ENCODE measurements at regions not wholly inside any gene's neighbourhood (a gene's known extent, or its start where the extent isn't known, plus 50 kb on each side); places are given as distances from the start of the nearest gene placed in this dataset.

GRCh38 chr2:10501451-10501961, 53.4 kb upstream of the ODC1 start:
- TF ChIP-seq CTCF (IDR thresholded peaks at IDR 0.05 in 2 of 3, conservative IDR thresholded peaks at IDR 0.05 in 1 of 3; ENCODE audit: insufficient read depth in 2 of 3, low read depth in 1 of 3, low read length in 3 of 3) (no peak), MNT (conservative IDR thresholded peaks at IDR 0.05) (no peak), ZNF140 (CRISPR knock-in tag; IDR thresholded peaks at IDR 0.05) (no peak), ZKSCAN8 (CRISPR knock-in tag; IDR thresholded peaks at IDR 0.05) (no peak), PATZ1 (CRISPR knock-in tag; IDR thresholded peaks at IDR 0.05; ENCODE audit: borderline replicate concordance) (no peak), FOS (IDR thresholded peaks at IDR 0.05; ENCODE audit: extremely low read depth, insufficient read length) (no peak), RCOR1 (IDR thresholded peaks at IDR 0.05; ENCODE audit: borderline replicate concordance in 1 of 2, low read depth in 2 of 2, low read length in 2 of 2) (no peak), FOXM1 (IDR thresholded peaks at IDR 0.05; ENCODE audit: low read depth) (no peak), FOXM1 (CRISPR knock-in tag; IDR thresholded peaks at IDR 0.05; ENCODE audit: low read depth) (no peak), KAT8 (IDR thresholded peaks at IDR 0.05; ENCODE audit: low read depth) (no peak), ZNF717 (CRISPR knock-in tag; IDR thresholded peaks at IDR 0.05) (no peak), USF2 (CRISPR knock-in tag; IDR thresholded peaks at IDR 0.05) (no peak), HBP1 (CRISPR knock-in tag; IDR thresholded peaks at IDR 0.05) (no peak), HNRNPLL (IDR thresholded peaks at IDR 0.05; ENCODE audit: low read depth, low read length, poor library complexity, severe bottlenecking) (no peak), CCNT2 (IDR thresholded peaks at IDR 0.05; ENCODE audit: borderline replicate concordance, extremely low read depth, insufficient read length, low read depth, low read length) (no peak)
